ENCODE measurements at regions not wholly inside any gene's neighbourhood (a gene's known extent, or its start where the extent isn't known, plus 50 kb on each side); places are given as distances from the start of the nearest gene placed in this dataset.
"Not testable (repeated sequence)": the region's sequence is repeated elsewhere in the genome, so short reads cannot be mapped to it uniquely, and the experiment has no call there.

- 85 to 92% methylated on average over 3 of the region's 3 CpGs for WGBS, 2 donors
Measured at GRCh38 chr13:67474115-67474514, 244.0 kb upstream of the PCDH9 start.

GRCh38 chr13:67469623-67470022 lies 239.5 kb upstream of the PCDH9 start:
- Histone ChIP-seq H3K36me3 (no peaks in the 10 kb centered on the region), H3K27me3 (no peaks in the 10 kb centered on the region), H3K4me3 (replicated peaks in 1 of 3) (no peak overlapping the region), H3K9me3 (no peaks in the 10 kb centered on the region), H3K4me1 (no peaks in the 10 kb centered on the region), H3K27ac (no peak overlapping the region)
- intact Hi-C loops (cut with DNase I), result no loop called here
- TF ChIP-seq CTCF (IDR thresholded peaks at IDR 0.05) (no peak), POLR2A (IDR thresholded peaks at IDR 0.05) (no peak)
- WGBS, 2 donors, result 82 to 85% methylated on average over 3 of the region's 3 CpGs
- DNase-seq, result no peak

More at GRCh38 chr13:67474115-67474514, 244.0 kb upstream of the PCDH9 start:
- Histone ChIP-seq H3K9me3 (no peaks in the 10 kb centered on the region), H3K36me3 (no peaks in the 10 kb centered on the region), H3K27ac (no peak overlapping the region), H3K4me3 (replicated peaks in 1 of 3) (no peak overlapping the region), H3K27me3 (no peaks in the 10 kb centered on the region), H3K4me1 (no peaks in the 10 kb centered on the region)
- TF ChIP-seq POLR2A (IDR thresholded peaks at IDR 0.05), result no peak
- no peak for TF ChIP-seq CTCF (IDR thresholded peaks at IDR 0.05)
- intact Hi-C loops (cut with DNase I), result no loop called here
- no peak for DNase-seq

GRCh38 chr13:67466569-67466968 lies 236.4 kb upstream of the PCDH9 start:
- H3K27me3 ChIP-seq, result no peaks in the 10 kb centered on the region
- no peak for DNase-seq
- no peaks in the 10 kb centered on the region for H3K9me3 ChIP-seq
- TF ChIP-seq POLR2A (IDR thresholded peaks at IDR 0.05), result no peak
- no peak for TF ChIP-seq CTCF (IDR thresholded peaks at IDR 0.05)
- no peaks in the 10 kb centered on the region for H3K4me1 ChIP-seq
- intact Hi-C loops (cut with DNase I), result no loop called here
- H3K36me3 ChIP-seq, result no peaks in the 10 kb centered on the region
- WGBS, 2 donors, result 72 to 76% methylated on average over 8 of the region's 8 CpGs
- H3K4me3 ChIP-seq (replicated peaks in 1 of 3), result no peak overlapping the region
- no peak overlapping the region for H3K27ac ChIP-seq

- Histone ChIP-seq H3K27ac (no peak overlapping the region), H3K9me3 (no peaks in the 10 kb centered on the region), H3K4me1 (no peaks in the 10 kb centered on the region), H3K36me3 (no peaks in the 10 kb centered on the region), H3K4me3 (replicated peaks in 1 of 3) (no peak overlapping the region), H3K27me3 (no peaks in the 10 kb centered on the region)
- no peak for DNase-seq
- 22 to 34% methylated on average over 4 of the region's 4 CpGs for WGBS, 2 donors
- TF ChIP-seq CTCF (IDR thresholded peaks at IDR 0.05) (no peak), POLR2A (IDR thresholded peaks at IDR 0.05) (no peak)
- intact Hi-C loops (cut with DNase I), result no loop called here
Measured at GRCh38 chr13:67464154-67464553, 234.0 kb upstream of the PCDH9 start.

GRCh38 chr13:67462098-67462497 lies 232.0 kb upstream of the PCDH9 start:
- 93 to 98% methylated on average over 1 of the region's 1 CpG for WGBS, 2 donors
- intact Hi-C loops (cut with DNase I), result no loop called here
- DNase-seq, result no peak
- Histone ChIP-seq H3K27ac (no peak overlapping the region), H3K36me3 (no peaks in the 10 kb centered on the region), H3K4me3 (replicated peaks in 1 of 3) (no peak overlapping the region), H3K4me1 (no peaks in the 10 kb centered on the region), H3K27me3 (no peaks in the 10 kb centered on the region), H3K9me3 (no peaks in the 10 kb centered on the region)
- TF ChIP-seq CTCF (IDR thresholded peaks at IDR 0.05) (no peak), POLR2A (IDR thresholded peaks at IDR 0.05) (no peak)

GRCh38 chr13:67452526-67452925 lies 222.4 kb upstream of the PCDH9 start:
- DNase-seq; H3K4me3 ChIP-seq (replicated peaks in 1 of 3); intact Hi-C loops (cut with DNase I); H3K36me3 ChIP-seq; H3K27ac ChIP-seq; H3K9me3 ChIP-seq; H3K4me1 ChIP-seq; H3K27me3 ChIP-seq: not testable (repeated sequence)
- WGBS, 2 donors, result 88 to 94% methylated on average over 6 to 7 of the region's 8 CpGs
